GM18507 (cell line): ENCODE measurements at regions not wholly inside any gene's neighbourhood (a gene's known extent, or its start where the extent isn't known, plus 50 kb on each side); places are given as distances from the start of the nearest gene placed in this dataset.

Experiments
- DNase-seq: peaks from one replicate; pipeline ENCODE4 v3.0.0; 2011; ENCODE audit warnings: low read depth; ENCODE audit not compliant: insufficient read length; ENCODE audit errors: extremely low spot score
- FAIRE-seq: peaks from 2 replicates; lab custom pipeline; 2011; peaks lifted over from hg19 to GRCh38; lab: Jason Lieb, UNC

DNA sequence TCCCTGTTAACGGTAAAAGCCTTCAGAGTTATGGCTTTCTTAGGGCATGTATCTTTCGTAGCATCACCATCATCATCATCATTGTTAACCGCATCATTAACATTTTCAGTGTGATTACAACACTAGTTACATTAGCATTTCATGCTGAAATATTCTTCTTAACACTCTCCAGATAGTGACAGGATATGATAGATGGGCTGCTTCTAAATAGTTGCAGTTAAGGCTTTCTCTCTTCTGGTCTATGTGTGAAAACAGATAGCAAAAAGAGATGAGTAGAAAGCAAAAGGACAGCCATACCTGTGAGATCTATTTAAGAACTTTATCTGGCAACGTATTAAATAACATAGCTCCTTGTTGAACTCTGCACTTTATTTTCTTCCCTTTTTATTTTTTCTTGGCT is 1069.8 kb downstream of the ADGRL3 start:
- no peak for DNase-seq
- no peak for FAIRE-seq

DNA sequence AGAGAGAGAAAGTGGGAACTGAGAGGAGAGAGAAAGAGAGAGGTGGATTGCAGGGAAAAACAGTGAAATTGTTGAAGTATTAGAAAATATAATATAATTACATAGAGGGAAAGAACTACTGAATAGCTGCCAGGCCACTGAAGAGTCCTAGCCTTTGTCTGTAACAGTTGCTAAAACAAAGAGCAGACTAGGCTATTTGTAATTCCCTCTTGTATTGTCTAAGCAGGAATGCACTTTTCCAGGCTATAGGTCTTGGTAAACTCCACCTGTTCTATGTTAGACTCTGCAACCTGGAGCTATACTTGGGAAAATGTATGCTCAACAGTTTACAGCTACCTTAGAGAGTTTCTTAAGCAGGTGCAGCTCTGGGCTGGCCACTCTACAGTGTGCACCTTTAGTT is 1063.3 kb downstream of the ADGRL3 start:
- FAIRE-seq: no peak
- DNase-seq: no peak

DNA sequence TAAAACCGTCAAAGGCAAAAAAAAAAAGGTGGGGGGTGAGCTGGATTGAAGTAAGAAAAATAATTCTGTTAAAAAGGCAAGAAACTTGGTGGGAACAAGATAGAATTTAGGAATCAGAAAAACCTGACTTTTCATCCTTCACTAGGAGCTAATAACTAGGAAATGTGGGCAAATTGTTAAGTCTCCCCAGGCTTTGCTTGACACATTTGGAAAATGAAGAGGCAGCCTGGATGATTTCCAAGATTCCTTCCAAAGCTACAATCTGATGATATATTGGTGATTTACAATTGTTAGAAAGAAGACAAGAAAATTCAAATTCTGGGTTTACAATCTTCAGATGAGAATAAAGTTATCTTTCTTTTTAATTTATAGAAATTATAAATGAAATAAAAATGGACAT is 1062.5 kb downstream of the ADGRL3 start:
- DNase-seq (no peak), FAIRE-seq (no peak)

DNA sequence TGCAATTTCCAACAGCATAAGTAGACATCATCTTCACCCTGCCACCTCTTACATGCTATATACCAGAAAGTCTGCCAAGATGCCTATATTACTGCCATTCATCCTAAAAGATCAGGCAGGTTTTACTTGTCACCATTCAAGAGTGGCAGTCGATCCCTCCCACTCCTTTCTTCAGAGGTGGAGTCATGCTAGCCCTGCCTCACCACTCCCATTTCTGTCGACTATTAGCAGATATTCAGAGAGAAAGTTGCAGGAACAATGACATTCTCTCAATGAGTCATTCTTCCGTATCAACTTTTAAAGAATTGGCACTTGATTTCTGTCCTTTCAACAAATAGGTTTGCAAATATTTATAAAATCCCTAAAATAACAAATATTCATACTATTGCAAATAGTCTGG is 1060.1 kb downstream of the ADGRL3 start:
- no peak for FAIRE-seq
- DNase-seq: no peak

DNA sequence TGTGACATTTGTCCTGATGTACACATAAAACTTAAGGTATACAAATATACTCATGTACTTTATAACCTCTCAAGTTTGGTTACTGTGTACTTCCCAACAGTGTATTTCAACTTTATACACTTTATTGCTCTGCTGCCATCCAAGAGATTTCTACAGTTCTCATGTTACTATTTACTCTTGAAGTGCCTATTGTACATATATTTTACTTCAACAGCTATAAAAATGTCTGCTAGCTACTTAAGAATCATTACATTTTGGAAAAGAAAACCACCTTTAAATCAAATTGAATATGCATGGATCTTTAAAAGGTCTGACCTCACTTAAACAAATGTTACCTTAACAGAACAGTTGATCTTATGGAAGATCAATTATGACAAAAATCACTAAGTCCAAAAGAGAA is 1056.4 kb downstream of the ADGRL3 start:
- DNase-seq: no peak

DNA sequence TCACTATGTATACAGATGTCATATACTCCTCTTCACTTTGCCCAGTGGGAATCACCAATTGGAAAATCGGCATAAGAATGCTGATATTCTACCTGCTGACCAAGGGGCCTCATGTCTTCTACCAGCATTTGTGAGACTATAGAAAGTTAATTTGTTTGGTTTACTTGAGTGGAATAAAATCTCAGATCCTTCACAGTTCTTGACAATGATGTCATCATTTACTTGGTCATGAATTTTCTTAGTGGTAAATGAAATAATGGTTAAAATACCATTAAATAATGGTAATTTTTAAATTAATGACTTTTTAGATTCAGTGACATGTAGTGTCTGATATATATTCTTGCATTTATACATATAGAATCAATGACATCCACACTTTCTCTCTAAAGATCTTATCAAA is 1052.6 kb downstream of the ADGRL3 start:
- FAIRE-seq (no peak), DNase-seq (no peak)

More for the DNA sequence above, 1056.4 kb downstream of the ADGRL3 start:
- FAIRE-seq: no peak

DNA sequence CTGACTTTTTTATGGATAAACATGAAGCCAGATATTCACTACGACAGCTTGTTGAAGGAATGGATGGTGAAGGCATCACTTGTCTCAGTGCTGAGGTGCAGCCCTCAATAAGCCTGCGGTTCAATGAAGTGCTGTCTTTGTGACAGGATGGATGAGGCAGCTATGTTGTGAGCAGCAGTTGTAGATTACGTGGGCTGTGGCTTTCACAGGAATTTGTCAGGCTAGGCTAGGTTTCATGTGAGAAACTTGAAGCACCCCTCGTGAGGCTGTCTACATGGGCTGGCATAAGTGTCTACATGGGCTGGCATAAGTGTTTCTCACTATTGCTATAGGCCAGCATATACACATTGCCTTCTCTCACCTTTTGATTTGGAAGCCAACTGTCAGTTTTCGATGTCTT is 1050.0 kb downstream of the ADGRL3 start:
- no peak for DNase-seq

DNA sequence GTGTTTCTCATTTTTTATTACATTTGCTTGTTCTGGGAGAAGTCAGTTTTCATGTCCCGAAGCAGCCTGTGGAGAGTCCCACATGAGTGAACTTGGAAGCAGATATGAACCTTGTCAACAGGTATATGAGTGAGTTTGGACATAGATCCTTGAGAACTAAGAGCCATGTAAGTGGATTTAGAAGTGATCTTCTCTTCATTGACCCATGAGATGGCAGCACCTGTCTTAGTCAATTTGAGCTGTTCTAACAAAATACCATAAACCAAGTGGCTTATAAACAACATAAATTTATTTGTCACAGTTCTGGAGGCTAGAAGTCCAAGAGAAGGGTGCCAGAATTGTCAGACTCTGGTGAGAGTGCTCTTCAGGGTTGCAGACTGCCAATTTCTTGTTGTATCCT is 1043.8 kb downstream of the ADGRL3 start:
- DNase-seq: no peak
- no peak for FAIRE-seq

More for the DNA sequence above, 1050.0 kb downstream of the ADGRL3 start:
- no peak for FAIRE-seq

DNA sequence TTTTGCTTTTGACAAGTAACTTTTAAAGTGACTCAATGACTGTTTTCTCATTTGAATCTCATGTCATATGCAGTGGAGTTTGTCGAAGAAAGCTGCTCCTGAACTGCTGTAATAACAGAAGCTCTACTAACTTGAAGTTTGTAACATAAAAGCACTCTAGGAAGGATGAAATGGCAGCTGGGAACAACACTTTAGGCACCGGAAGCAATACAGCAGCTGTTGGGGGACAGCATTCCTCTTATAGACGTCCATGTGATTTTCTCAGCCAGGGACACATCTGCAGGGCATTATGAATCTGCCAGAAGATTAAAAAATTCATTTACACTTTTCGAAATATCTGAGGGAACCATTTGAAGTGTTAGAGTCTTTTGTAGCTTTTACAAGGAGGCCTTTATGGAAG is 1035.8 kb downstream of the ADGRL3 start:
- no peak for FAIRE-seq
- no peak for DNase-seq

DNA sequence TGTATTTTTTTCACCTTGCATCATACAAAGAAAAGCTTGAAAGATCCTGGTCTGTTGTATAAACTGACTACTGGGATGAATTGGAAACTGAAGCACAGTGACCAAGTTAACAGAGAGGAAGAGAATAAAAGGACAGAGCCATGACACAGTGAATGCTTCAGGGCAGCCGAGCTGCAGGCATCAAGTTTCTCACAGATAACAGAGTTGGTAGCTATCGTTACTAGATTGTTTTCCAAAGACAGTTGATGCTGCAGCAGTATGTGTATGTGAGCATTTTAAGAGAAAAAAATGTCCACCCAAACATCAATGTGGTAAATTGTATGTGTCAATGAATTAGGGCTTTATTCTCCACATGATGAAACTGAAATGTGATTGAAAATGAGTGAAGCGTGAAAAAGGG is 1032.7 kb downstream of the ADGRL3 start:
- DNase-seq (no peak), FAIRE-seq (no peak)

DNA sequence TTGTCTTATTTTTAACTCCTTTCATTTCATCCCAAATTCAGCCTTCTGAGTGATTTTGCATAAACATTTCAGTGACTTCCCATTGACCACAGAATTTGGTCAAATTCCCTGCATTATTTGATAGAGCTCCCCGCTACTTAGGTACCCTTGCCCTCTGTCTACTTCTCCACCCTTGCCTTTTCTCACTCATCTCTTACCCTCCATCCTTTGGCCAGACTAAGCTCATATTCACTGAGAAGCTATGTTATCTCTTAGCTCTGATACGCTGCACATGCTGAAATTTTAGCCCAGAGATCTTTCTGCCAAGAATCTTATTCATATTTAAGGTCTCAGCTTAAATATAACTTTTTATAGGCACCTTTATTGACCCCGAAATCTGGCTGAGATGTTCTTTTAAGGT is 1031.9 kb downstream of the ADGRL3 start:
- FAIRE-seq: no peak
- DNase-seq: no peak

DNA sequence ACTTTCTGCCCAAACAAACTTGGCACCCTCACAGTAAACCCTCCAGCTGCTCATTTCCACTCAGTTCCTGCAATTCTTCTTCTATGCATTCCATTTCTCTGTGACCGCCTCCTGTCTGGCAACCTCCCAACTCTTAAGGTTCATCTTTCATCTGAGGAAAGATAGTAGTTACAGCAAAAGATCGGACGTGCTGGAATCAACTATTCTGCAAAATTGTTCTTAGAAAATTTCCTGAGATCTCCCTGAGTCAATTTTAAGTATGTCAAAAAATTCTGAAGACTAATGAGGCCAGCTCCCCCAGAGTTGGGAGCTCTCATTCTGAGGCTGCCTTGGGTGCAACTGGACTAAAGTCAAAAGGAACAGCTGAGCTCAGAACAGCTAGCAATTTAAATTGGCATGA is 1026.0 kb downstream of the ADGRL3 start:
- no peak for DNase-seq
- no peak for FAIRE-seq

DNA sequence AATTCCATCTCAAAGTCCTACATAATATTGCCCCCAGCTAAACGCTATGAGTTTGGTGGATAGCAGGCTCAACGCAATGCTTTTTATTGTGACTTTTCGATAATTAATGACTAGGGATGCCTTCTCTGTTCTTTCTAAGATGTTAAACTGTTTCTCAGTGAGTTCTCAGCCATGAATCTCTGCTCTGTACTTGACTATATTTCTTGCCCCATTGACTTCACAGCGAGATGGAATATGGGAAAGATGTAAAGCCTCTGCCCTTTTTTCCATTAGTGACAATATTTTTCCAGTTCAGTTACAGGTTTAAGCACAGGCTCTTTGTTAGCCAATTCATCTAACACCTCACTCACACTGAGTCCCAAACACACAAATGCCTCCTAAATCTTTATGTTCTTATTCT is 1022.0 kb downstream of the ADGRL3 start:
- FAIRE-seq: no peak
- no peak for DNase-seq

DNA sequence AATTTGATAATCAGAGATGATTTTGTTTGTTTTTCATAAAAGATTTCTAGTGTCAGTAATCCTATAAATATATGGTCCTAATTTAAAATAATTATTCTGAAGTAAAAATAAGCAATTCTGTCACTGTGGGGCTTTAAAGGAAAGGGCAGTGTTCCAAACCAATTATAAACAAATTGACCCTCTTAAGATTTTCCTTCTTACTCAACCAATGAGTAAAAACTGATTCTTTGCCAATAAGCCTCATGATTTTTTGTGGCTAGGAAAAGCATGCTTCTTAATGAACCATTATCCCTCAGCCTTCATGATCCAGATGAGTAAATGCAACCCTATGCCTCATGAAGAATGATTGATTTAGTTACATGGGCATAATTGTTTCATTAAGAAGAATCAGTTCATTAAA is 1010.4 kb downstream of the ADGRL3 start:
- no peak for DNase-seq
- no peak for FAIRE-seq

DNA sequence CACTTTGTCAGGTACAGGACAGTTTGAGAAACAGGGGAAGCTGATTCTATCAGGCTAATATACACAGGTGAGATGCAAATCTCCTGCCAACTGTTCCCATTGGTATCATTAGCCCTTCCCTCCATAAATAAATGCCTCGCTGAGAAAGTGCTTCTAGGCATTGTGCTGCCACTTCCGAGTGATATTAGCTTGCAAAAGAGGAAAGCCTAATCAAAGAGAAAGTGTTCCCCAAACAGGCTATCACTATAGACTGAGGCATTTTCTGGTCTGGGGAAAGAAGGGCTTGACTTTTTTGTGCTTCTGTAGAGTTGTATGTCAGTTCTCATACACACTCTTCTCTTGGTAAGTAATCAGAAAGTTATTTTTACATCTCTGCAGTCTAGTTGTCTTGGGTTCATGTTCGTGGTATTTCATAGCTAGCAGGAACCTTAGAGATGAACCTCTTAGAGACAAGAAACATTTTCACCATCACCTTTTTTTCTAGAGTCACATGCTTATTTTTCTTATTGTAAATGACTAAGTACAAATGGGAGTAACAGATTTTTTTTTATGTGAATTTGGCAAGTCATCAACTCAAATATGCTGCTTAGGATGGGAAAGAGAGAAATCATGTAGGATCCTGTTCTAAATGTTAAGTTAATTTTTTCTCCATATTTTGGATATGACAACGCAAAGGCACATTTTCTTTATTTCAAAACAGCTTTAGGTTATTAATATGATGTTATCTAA is 1009.8 kb downstream of the ADGRL3 start:
- FAIRE-seq (no peak), DNase-seq (no peak)

DNA sequence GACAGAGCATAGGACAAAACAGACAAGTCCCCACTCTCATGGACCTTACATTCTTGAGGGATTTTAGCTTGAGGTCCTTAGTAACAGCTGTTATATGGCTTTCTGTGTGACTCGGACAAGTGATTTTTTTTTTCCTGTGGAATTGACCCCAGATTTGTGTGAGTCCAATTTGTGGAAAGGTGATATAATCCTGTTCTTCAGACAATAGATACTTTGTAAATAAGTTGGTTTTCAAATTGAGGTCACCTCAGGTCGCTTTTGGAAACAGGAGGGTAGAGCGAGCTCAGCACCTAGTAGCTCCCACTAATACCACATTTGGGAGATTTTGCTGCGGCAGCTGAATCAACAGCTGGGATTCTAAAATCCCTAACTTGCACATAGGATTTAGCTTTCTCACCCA is 1008.8 kb downstream of the ADGRL3 start:
- no peak for FAIRE-seq
- no peak for DNase-seq

DNA sequence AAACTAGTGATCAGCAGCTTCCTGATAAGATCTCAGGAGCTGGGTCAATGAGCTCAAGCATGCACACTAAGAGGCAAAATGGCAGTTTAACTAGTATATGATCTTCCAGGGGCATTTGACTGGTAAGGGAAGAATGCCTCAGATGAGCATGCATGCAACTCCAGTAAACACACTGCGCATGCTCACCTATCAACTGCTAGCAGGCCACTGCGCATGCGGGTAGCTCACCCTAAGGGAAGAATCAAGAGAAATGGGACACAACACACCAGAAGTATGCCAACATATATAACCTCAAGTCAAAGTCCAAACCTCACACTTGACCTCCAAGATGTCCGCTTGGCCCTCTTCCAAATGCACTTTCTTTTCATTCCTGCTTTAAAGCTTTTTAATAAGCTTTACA is 1004.0 kb downstream of the ADGRL3 start:
- DNase-seq (no peak), FAIRE-seq (no peak)

DNA sequence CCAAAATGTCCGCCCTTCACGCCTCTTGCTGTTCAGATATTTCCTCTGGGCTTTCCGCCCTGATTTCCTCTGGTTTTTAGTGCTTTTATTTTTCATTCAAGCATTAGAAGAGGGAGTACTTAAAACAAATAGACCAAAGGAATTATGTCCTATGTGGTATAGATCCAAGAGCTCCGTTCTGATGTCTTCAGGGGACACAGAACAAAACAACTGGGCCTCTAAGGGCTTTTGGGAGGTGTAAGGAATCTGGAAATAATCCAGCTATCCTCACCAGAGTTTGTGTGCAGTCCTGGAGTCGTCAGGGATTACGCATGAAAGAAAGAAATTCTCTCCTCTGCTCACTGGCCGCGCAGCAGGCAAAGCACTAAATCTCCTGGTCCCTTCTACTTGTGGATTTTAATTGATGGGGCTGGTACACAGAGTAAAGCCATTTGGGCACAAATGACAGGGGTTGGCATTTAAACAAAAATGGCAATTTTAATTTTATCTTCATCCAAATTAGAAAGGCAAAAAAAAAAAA is 999.2 kb downstream of the ADGRL3 start:
- no peak for FAIRE-seq
- no peak for DNase-seq

DNA sequence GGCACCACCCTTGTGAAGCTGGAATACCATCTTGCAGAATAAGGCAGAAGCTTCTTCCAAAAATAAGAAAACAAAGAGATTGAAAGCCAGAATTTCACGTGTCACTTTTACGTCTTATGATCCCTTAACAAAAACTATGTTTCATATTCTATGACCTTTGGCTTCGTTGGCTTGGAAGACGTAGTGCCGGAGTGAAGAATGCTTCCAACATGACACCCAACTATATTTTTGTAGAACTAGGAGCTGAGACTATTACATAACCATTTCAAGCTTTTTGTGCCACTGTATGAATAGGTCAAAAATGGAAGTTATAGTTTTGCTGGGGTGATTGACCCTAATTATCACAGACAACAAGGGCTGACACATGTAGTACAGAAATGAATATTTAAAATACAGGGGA is 996.2 kb downstream of the ADGRL3 start:
- FAIRE-seq: no peak
- no peak for DNase-seq

DNA sequence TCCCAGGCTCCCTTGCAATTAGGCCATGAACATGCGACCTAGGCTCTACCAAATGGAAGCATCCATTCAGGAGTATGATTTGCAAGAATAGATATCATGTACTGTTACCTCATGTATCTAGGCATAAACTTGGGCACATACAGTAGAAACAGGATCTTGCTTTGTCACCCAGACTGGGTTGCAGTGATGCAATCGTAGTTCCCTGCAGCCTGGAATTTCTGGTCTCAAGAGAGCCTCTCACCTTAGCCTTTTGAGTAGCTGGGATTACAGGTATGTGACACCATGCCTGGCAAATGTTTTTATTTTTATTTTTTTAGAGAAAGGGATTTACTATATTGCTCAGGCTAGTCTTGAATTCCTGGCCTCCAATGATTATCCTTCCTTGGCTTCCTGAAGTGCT is 994.2 kb downstream of the ADGRL3 start:
- DNase-seq (no peak), FAIRE-seq (no peak)

DNA sequence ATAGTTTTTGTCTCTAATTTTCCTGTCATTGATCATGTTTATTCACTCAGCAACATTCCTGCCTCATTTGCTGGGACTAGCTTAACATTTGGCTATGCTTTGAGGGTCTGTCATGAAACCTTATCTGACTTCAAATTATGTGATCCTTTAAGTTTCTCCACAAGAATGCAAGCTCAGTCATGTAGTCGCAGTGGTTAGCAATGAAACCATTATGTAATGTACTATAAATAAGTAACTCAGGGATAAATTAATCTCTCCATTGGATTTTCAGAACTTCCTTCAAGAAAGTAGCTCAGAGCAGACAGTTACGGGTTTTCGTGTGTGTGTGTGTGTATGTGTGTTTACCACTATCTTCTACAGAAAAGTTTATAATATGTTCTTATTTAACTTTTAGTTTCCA is 993.6 kb downstream of the ADGRL3 start:
- no peak for FAIRE-seq
- no peak for DNase-seq
